Erythroblast (primary cell): ENCODE measurements at regions not wholly inside any gene's neighbourhood (a gene's known extent, or its start where the extent isn't known, plus 50 kb on each side); places are given as distances from the start of the nearest gene placed in this dataset.
A peak's percentile ranks its signal among the peaks of the same experiment; 100 is the strongest.

Experiments used
- DNase-seq, 2 experiments: peaks; one replicate each; lab custom pipeline; 2025; lab: John Stamatoyannopoulos, UW
- GATA1 ChIP-seq: IDR thresholded peaks from 2 replicates; pipeline ENCODE4 v1.6.1; 2011; ENCODE audit warnings: low read depth, mild to moderate bottlenecking, control low read depth, low read length, moderate library complexity
- POLR2A ChIP-seq: IDR thresholded peaks from 2 replicates; pipeline ENCODE4 v1.6.1; 2011; ENCODE audit warnings: mild to moderate bottlenecking, low read length

GRCh38 chr21:16250273-16250672, 520.5 kb downstream of the USP25 start:
- no peak for DNase-seq

GRCh38 chr21:16258844-16259611, 529.2 kb downstream of the USP25 start:
- no peak for DNase-seq
- TF ChIP-seq GATA1 = no peak
- no peak for TF ChIP-seq POLR2A

More at GRCh38 chr21:16250273-16250672, 520.5 kb downstream of the USP25 start:
- TF ChIP-seq POLR2A (no peak), GATA1 (no peak)

GRCh38 chr21:16262091-16262490, 532.3 kb downstream of the USP25 start:
- TF ChIP-seq POLR2A (no peak), GATA1 (no peak)
- no peak for DNase-seq

- DNase-seq = no peak
- TF ChIP-seq GATA1 (no peak), POLR2A (no peak)
These were observed 534.5 kb downstream of the USP25 start for GRCh38 chr21:16264319-16264718.

GRCh38 chr21:16269476-16269875, 539.7 kb downstream of the USP25 start:
- TF ChIP-seq GATA1 (no peak), POLR2A (no peak)
- no peak for DNase-seq

- DNase-seq = no peak
- no peak for TF ChIP-seq GATA1
- TF ChIP-seq POLR2A = no peak
These were observed 550.2 kb downstream of the USP25 start for GRCh38 chr21:16279731-16280581.

GRCh38 chr21:16280686-16281091, 550.9 kb downstream of the USP25 start:
- DNase-seq = no peak
- TF ChIP-seq POLR2A (no peak), GATA1 (no peak)

GRCh38 chr21:16283516-16283915, 553.7 kb downstream of the USP25 start:
- TF ChIP-seq POLR2A (no peak), GATA1 (no peak)
- no peak for DNase-seq

GRCh38 chr21:16285605-16286126, 555.9 kb downstream of the USP25 start:
- no peak for DNase-seq
- TF ChIP-seq GATA1 (no peak), POLR2A (no peak)

- DNase-seq = no peak
- TF ChIP-seq POLR2A = no peak
- TF ChIP-seq GATA1 = no peak
These were observed 557.3 kb downstream of the USP25 start for GRCh38 chr21:16287046-16287445.

GRCh38 chr21:16291296-16291695, 561.5 kb downstream of the USP25 start:
- no peak for DNase-seq
- TF ChIP-seq GATA1 (no peak), POLR2A (no peak)

- DNase-seq = no peak
These were observed 564.3 kb downstream of the USP25 start for GRCh38 chr21:16294128-16294527.

GRCh38 chr21:16302851-16303282, 573.1 kb downstream of the USP25 start:
- peak; percentile 17 to 19 for DNase-seq
- TF ChIP-seq POLR2A (no peak), GATA1 (no peak)

More at GRCh38 chr21:16294128-16294527, 564.3 kb downstream of the USP25 start:
- TF ChIP-seq GATA1 (no peak), POLR2A (no peak)
